HG03280 (cell line): ENCODE measurements at regions not wholly inside any gene's neighbourhood (a gene's known extent, or its start where the extent isn't known, plus 50 kb on each side); places are given as distances from the start of the nearest gene placed in this dataset.
"Not testable (repeated sequence)": the region's sequence is repeated elsewhere in the genome, so short reads cannot be mapped to it uniquely, and the experiment has no call there.

Source experiments
- ATAC-seq: cut with Tn5 transposase; IDR thresholded peaks from one replicate; pipeline ENCODE4 v1.9.1; 2021; ENCODE audit warnings: mild to moderate bottlenecking, moderate library complexity; ENCODE audit not compliant: unreplicated experiment

DNA sequence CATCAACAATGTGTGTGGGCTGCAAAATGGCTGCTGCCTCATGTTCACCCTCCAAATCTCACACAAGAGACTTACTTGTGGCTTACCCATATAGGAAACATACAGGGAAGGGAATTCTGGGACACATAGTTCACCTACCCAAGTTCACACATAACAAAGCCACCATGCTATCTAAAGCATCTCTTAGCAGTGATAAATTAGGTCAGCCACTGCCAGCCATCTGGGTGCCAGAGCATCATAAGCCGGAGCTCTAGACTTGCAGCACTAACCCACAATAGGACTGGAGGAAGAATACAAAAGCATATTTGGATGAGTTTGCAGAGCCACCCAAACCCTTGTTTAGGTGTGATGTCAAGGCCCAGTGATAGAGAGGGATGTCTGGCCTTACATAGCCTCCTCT is 321.7 kb downstream of the SEC16B start:
- ATAC-seq, result no peak

DNA sequence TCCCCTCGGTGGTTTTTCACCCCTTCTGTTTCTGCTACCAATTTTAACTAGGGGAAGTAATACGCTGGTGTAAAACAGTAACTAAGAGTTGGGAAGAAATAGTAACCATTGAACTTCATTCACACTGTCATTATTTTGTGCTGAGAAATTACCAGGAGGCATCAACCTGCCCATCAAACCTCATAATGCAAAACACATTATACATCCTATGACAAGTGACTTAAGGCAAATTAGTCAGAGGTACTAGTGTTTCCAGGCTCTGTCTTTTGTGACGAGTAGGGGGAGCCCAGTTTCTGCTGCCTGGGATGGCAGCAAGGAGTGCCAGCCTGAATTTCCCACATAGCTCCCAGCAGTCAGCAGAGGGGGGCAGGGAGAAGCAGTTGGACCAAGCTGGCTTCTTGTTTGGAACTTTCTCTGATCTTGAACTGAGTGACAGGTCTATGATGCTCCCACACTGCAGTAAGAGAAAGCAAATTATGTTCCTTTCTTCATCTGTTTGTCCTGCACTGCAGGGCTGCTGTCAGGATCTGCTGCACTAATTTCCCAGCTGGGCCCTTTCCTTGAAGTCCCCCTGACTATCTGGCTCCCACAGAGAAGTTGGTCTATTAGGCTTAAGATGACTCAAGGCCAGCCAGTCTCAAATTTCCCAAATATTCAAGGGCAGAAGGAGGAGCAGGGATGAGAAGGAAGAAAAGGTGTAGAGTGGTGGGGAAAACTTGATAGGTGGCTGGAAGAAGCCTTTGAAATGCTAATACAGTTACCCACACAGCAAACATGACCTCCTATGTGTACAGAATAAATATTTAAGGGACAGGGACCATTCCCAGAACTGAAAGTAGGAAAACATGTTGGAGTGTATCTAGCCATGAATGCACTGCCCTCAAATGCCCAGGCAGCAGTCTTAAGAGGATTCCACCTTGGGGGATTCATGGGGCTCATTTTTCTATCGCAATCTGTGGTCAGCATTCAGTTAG is 322.8 kb downstream of the SEC16B start:
- no peak for ATAC-seq

DNA sequence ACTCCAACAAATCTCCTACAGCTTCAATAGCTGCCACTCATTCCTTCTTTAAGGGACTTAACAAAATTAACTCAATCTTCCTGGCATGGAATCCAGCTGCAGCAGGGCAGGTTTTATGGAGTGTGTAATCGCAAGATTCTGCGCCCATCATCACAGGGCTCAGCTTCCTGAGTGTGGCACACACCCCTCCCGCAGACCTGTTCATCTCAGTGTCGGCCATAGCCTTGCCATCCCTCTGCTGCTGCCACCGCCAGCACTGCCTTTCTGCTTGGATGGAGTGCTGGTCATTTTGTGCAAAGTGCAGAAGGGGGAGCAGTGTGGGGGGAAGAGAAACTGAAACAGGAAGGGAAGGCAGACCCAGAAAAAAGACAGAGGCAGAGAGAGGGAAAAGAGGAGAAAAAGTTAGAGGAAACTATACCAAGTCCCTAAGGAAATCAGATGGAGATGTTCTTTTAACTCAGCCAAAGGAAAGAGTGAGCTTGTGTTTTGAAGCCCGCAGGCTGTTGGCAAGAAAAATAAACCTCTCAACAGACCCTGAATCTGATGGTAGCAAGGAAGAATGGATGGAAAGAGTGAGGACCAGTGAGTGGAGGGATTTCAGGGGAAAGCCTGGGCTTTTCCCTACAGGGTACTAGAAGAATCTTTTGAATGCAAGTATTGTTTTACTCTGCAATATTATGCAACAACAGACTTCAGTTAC is 324.2 kb downstream of the SEC16B start:
- no peak for ATAC-seq

GRCh38 chr1:177640687-177641086 is 329.2 kb downstream of the SEC16B start:
- ATAC-seq, result no peak

DNA sequence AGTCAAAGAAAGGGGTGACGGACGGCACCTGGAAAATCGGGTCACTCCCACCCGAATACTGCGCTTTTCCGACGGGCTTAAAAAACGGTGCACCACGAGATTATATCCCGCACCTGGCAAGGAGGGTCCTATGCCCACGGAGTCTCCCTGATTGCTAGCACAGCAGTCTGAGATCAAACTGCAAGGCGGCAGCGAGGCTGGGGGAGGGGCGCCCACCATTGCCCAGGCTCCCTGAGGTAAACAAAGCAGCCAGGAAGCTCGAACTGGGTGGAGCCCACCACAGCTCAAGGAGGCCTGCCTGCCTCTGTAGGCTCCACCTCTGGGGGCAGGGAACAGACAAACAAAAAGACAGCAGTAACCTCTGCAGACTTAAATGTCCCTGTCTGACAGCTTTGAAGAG is 335.7 kb downstream of the SEC16B start:
- ATAC-seq, result not testable (repeated sequence)

DNA sequence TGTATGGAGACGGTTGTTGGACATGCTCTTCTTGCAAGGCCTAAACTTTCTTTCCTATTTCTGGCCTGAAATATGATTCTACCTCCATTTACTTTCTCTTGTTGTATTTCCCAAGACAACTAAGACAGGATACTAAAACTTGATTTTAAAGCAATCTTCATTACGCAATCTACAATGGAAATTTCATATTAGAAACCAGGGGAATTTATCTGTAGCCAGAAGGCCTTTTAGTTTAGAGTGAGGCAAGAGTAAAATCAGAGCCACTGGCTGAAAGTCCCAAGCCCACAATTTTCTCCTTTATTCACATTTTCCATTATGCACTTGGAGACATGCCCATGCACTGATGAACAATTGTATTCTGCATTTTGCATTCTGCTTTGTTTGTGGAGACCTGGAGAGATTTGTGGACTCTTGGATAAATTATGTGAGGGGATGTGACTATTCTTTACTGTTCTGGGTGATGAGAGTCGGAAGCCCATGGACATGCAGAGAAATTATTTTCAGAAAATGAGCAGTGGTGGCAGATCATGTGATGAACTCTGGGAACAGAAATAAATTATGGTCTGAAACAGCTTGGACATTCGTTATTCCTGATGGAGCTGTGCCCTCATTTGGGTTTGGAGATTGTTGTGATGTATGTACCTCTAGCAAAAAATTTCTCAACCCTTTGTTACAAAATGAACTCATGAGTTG is 336.8 kb downstream of the SEC16B start:
- ATAC-seq, result no peak

- ATAC-seq, result no peak
These were observed 338.1 kb downstream of the SEC16B start for GRCh38 chr1:177631770-177632169.

DNA sequence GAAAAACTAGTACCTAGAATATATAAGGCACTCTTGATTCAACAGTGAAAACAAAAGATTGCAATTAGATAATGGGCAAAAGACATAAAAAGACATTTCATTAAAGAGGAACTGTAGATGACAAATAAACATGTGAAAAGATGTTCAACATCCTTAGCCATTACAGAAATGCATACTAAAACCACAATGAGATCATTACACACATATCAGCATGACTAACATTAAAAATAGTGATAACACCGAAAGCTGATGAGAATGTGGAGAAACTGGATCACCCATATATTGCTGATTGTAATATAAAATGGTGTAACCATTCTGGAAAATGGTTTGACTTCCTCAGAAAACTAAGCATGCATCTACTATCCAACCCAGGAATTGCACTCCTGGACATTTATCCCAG is 340.3 kb downstream of the SEC16B start:
- no peak for ATAC-seq

DNA sequence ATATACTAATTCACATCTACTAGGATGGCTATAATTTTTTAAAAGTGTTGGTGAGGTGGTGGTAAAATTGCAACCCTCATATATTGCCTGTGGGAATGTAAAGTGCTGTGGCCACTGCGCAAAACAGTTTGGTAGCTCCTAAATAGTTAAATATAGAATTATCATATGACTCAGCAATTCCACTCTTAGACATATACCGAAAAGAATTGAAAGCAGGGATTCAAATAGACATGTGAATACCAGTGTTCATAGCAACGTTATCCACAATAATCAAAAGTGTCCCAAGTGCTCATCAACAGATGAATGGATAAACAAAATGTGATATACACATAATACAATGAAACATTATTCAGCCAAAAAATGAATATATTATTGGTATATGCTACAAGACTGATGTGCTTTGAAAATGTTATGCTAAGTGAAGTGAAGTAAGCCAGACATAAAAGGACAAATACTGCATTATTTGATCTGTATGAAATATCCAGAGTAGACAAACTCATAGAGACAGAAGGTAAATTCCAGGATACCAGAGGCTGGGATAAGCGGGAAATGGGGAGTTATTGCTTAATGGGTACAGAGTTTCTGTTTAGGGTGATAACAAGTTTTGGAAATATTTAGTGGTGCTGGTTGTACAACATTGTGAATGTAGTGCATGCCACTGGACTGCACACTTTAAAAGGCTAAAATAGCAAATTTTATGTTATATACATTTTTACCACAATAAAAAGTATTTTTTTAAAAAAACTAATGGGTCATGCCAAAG is 342.5 kb downstream of the SEC16B start:
- ATAC-seq, result no peak

DNA sequence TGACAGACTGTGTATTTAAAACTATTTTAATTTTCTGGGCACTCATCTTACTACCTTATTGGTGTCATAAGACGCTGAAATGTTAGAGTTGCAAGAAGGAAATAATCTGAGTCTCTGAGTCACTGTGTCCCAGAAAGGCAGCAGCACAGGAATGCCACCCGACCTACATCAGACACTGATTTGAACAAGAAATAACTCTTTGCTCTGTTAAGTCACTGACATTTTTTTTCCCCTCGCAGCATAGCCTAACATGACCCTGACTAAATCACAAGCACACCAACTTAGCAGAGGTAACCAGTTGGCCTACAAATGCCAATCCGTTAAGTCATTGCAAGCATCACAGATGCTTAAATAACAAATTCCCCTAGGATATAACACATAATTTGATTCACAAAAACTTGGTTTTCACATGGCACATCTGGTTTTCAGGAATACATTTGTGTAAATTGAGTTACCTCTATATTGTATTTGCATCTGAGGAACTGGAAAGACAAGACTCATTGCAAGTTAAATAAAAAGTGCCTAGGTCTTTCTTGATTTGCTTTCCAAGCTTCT is 349.1 kb downstream of the SEC16B start:
- ATAC-seq, result no peak

DNA sequence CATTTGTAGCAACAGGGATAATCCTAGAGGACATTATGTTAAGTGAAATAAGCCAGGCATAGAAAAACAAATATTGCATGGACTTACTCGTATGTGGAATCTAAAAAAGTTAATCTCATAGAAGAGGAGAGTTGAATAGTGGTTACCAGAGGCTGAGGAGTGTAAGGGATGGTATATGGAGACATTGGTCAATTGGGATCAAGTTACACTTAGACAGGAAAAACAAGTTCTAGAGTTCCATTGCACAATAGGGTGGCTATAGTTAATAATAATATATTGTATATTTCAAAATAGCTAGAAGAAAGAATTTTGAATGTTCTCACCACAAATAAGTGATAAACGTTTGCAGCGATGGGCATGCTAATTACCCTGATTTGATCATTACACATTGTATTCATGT is 354.6 kb downstream of the SEC16B start:
- ATAC-seq, result no peak

GRCh38 chr1:177611402-177611801 is 358.5 kb downstream of the SEC16B start:
- ATAC-seq, result no peak

DNA sequence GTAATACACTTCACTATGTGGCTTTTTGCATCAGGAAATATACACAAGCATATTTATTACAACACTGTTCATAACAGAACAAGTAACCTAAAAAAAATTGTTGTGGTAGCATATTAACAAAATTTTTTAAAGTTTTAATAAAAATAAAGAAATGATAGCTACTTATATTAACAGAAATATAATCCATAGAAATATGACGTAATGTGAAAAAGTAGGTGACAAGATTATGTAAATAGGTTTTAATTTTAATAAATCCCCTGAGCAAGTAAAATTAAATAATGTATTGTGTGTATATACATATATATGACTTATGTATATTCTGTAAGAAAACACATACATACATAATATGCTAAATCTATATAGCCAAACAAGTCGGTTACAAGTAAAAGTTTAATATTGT is 359.9 kb downstream of the SEC16B start:
- no peak for ATAC-seq

GRCh38 chr1:177600936-177601335 is 368.9 kb downstream of the SEC16B start:
- no peak for ATAC-seq

- ATAC-seq, result no peak
These were observed 369.5 kb downstream of the SEC16B start for GRCh38 chr1:177600321-177600720.

DNA sequence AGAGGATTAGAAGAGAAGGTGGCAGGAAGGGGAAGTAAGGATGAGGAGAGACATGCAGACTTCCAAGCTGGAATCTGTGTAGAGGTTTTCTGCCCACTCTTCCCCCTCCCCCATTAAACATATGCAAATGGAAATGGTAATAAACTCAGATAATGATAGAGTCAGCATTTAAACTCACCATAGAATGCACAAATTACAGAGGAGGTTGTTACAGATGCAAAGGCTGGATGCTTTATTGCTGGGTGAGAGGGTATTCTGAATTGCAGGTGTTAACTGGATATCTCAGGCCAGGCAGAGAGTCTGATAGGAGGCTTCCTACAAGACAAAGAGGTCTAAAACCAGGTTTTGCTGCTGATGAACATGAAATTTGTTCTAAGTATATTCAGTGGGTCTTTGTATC is 372.5 kb downstream of the SEC16B start:
- ATAC-seq, result no peak

DNA sequence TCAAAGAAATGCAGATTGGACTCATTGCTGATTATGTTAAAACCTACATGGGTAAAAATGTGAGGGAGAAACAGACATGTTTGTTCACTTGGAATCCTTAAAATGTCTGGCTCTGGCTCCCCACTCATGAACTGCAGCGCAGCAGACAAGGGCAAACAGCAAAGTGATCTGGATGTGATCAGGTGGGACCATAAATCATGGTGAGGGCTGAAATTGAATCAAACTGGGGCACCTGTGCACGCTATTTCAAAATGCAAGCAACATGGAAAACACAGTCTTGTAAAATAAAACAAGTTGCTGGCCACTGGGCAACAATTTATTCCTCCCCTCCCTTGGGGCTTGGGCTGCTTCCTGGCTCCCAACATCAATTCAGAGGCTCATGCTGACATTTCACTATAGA is 373.4 kb downstream of the SEC16B start:
- ATAC-seq, result no peak

DNA sequence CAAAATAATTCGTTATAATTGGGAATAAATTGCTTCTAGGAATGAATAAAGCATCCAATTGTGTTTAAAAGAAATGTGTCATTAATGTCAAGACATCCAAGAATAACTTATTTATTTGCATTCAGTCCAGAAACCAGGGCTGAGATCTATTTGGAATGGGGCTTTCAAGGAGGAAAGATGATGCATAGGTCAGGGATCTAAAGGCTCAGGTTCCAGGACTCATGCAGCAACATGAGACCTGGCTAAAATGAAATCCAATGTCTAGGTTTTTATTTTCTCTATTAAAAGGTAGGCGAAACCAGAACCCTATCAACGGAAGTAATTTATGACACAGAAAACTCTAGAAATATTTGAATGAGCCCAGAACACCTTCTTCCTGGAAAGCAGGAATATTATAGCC is 376.8 kb downstream of the SEC16B start:
- no peak for ATAC-seq

- no peak for ATAC-seq
These were observed 377.2 kb downstream of the SEC16B start for GRCh38 chr1:177592624-177593023.

GRCh38 chr1:177591155-177591554 is 378.7 kb downstream of the SEC16B start:
- no peak for ATAC-seq

DNA sequence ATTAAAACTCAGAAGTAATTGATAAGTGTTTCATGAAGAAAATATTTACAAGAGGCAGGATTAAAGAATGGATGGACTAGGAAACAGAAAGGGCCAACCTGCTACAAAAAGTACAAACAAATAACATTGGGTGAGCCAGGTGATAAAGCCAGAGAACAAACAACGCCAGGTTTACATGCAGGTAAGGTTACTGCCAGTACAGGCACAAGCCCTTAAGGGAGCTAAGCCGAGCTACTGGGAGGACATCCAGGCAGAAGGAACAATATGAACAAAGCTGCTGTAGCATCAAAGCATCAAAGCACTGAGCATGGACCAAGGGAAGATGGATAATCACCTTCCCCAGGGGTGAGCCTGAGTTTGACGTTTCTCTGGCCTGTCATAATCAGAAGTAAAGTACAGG is 380.7 kb downstream of the SEC16B start:
- ATAC-seq, result no peak
